AG09309 (cell line): ENCODE measurements at regions not wholly inside any gene's neighbourhood (a gene's known extent, or its start where the extent isn't known, plus 50 kb on each side); places are given as distances from the start of the nearest gene placed in this dataset.

Experiments used
- DNase-seq: peaks from one replicate; pipeline ENCODE4 v3.0.0-alpha.2; 2010; ENCODE audit warnings: low read depth
- H3K4me3 ChIP-seq: 2 replicates; pipeline ENCODE4 v1.5.1; 2011; ENCODE audit warnings: mild to moderate bottlenecking, low read depth, low read length, moderate library complexity; ENCODE audit not compliant: control insufficient read depth
- CTCF ChIP-seq: IDR thresholded peaks from 2 replicates; pipeline ENCODE4 v1.5.1; 2011; ENCODE audit warnings: mild to moderate bottlenecking, low read depth, low read length, inconsistent platforms; ENCODE audit not compliant: insufficient read depth, control insufficient read depth; ENCODE audit errors: missing control alignments

DNA sequence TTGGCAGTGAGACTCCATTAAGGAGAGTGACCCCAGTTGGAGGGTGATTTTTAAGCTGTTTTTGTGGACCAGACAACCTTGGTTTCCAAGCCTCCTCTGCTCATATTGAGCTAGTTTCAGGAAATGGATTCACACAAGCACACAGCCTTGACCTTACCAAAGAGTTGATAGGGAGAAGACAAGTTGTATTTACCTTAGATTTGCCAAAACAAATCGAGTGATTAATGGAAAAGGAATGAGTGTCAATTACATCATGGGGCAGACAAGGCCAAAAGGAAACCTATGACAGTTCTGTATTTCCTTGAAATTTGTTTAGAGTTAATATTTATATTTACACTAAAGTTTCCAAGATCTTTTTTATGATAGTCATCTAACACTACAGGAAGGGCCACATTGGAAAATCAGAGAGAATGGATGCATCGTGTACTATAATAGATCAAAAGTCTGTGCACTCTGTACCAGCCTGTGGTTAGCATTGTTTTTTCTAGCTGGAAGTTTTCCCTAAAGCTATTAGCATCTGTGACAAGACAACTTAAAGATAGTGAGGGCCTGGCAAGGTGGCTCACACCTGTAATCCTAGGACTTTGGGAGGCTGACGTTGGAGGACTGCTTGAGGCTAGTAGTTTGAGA, 86.0 kb upstream of the FER start:
- no peak overlapping the region for H3K4me3 ChIP-seq
- no peak for TF ChIP-seq CTCF
- DNase-seq: no peak

DNA sequence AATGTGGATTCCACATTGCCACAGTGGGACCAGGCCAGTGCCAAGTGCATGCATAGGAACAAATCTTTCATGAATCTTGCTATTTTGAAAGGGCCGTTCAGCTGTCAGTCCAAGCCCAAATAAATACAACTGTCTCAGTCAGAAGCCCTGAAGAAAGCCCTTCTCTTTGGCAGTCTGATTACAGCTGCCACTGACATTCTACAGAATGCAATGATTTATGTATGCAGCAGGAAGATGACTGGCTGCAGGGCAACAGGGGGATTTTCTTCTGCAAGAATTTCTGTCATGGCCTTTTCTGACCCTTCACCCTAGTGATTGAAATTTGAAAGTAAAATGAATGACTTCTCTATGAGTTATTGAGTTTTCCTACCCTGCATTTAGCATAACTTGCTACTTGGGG, 86.7 kb upstream of the FER start:
- no peak for TF ChIP-seq CTCF
- no peak for DNase-seq
- H3K4me3 ChIP-seq: no peak overlapping the region

DNA sequence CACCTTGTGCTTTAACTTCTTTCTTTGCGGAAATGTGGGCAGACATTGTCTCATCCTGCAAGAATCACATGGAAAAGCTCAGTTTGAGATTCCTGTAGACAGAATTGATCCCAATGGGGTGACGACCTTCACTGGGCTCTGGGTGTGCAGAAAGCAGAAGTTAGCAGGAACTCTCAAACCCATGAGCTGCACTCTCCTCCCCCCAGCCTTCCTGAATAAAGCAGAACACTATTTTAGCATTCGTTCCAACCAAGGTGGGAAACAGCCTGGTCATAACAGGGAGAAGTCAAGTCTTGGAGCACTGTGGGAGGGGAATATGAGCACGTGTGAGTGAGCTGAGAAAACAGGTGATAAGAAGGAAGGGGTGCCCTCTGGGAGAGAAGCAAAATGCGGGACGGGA, 87.4 kb upstream of the FER start:
- H3K4me3 ChIP-seq: no peak overlapping the region
- TF ChIP-seq CTCF: no peak
- no peak for DNase-seq

GRCh38 chr5:108659531-108659930, 88.2 kb upstream of the FER start:
- no peak for DNase-seq
- no peak overlapping the region for H3K4me3 ChIP-seq
- no peak for TF ChIP-seq CTCF

DNA sequence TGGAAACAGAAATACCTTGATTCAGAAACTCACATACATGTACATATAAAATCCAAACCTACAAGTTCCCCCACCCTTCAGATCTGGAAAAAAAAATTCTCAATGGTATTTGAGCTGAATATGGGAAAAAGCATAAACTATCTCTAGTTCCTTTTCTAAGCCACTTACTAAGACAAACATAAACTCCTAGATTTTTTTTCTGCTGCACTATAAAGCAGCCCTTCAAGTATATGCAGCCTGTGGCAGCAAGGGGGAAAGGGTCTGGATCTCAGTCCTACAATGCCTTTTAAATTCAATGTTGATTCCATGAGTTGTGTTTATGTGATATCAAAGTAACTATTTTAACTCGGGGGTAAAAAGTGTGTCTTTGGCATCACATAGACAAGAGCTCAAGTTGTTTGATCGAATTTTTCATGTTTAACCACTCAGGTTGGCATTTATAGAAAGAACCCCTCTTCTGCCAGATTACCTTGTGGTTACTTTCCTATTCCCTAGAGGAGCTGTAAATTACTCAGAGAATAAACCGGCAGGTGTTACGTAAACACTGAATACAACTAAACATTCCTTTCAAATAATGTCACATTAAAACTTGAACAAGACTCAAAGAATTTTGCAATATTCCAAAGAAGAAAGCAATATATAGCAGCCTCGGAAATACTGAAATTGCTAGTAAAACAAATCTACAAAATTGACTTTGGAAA, 91.8 kb upstream of the FER start:
- no peak overlapping the region for H3K4me3 ChIP-seq
- peak; percentile 58 for DNase-seq
- TF ChIP-seq CTCF: no peak

DNA sequence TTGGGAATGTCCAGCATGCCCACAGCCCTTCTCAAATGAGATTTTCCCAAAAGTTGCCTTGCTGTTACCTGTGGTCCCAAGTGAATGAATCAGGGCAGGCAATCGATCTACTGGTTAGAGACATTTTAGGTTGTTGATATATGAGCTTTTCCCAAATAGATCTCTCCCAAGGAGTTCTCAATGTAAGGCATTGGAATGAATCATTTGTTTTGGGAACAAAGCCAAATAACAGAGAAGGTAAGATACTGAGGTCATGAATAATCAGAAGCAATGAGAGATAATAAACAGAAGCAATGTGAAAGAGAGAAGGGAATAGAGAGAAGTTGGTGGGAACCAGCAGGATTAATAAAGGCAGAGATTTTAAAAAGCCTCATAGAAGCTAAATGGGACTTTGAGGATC, 93.6 kb upstream of the FER start:
- DNase-seq: no peak
- no peak for TF ChIP-seq CTCF
- H3K4me3 ChIP-seq: no peak overlapping the region
